WI38 (cell line): ENCODE measurements at regions not wholly inside any gene's neighbourhood (a gene's known extent, or its start where the extent isn't known, plus 50 kb on each side); places are given as distances from the start of the nearest gene placed in this dataset.

Experiments
- H3K4me3 ChIP-seq: 2 replicates; pipeline ENCODE4 v1.5.1; 2011; ENCODE audit warnings: low read depth, mild to moderate bottlenecking, control low read depth, low read length
- CTCF ChIP-seq: IDR thresholded peaks from 2 replicates; pipeline ENCODE4 v1.5.1; 2012; ENCODE audit warnings: low read depth, mild to moderate bottlenecking, control low read depth, low read length

GRCh38 chr7:134391223-134391622, 67.7 kb downstream of the AKR1B1 start:
- no peak for TF ChIP-seq CTCF
- no peak overlapping the region for H3K4me3 ChIP-seq

GRCh38 chr7:134388336-134389019, 70.4 kb downstream of the AKR1B1 start:
- H3K4me3 ChIP-seq: no peak overlapping the region
- no peak for TF ChIP-seq CTCF

- H3K4me3 ChIP-seq: peak overlapping the region; percentile 32
- TF ChIP-seq CTCF: no peak
Observed at GRCh38 chr7:134378562-134378961, 61.8 kb upstream of the SLC35B4 start.

GRCh38 chr7:134376693-134377092, 60.0 kb upstream of the SLC35B4 start:
- no peak overlapping the region for H3K4me3 ChIP-seq
- no peak for TF ChIP-seq CTCF

- no peak overlapping the region for H3K4me3 ChIP-seq
- TF ChIP-seq CTCF: no peak
Observed at GRCh38 chr7:134375206-134375605, 58.5 kb upstream of the SLC35B4 start.

GRCh38 chr7:134374791-134375190, 58.1 kb upstream of the SLC35B4 start:
- TF ChIP-seq CTCF: no peak
- no peak overlapping the region for H3K4me3 ChIP-seq

GRCh38 chr7:134374291-134374690, 57.6 kb upstream of the SLC35B4 start:
- no peak overlapping the region for H3K4me3 ChIP-seq
- TF ChIP-seq CTCF: no peak
